ENCODE measurements at regions not wholly inside any gene's neighbourhood (a gene's known extent, or its start where the extent isn't known, plus 50 kb on each side); places are given as distances from the start of the nearest gene placed in this dataset.

- H3K27me3 Mint-ChIP-seq (ENCODE audit: insufficient read depth, low read depth): peaks cover 1% of the 10 kb centered on the region
Observed at GRCh38 chr6:134609716-134610261, 291.9 kb upstream of the SGK1 start.

GRCh38 chr6:134607411-134607810, 289.5 kb upstream of the SGK1 start:
- Histone ChIP-seq H3K27ac (no peak overlapping the region), H3K36me3 (no peaks in the 10 kb centered on the region), H3F3A (ENCODE audit: low read depth) (no peaks in the 10 kb centered on the region), H3K4me3 (no peak overlapping the region), H3K4me1 (no peaks in the 10 kb centered on the region), H3K27me3 (no peaks in the 10 kb centered on the region), H3K79me2 (ENCODE audit: low read depth) (no peaks in the 10 kb centered on the region), H3K9me3 (ENCODE audit: low read depth) (no peaks in the 10 kb centered on the region), H4K20me1 (ENCODE audit: low read depth) (no peaks in the 10 kb centered on the region), H2AFZ (replicated peaks) (no peak overlapping the region), H3K9ac (no peak overlapping the region), H3K4me2 (no peak overlapping the region)
- Mint-ChIP-seq H3K36me3 (no peaks in the 10 kb centered on the region), H3K27ac (no peak overlapping the region), H3K4me1 (no peaks in the 10 kb centered on the region), H3K27me3 (ENCODE audit: insufficient read depth, low read depth) (peaks cover 3% of the 10 kb centered on the region), H3K4me3 (no peak overlapping the region), H3K9me3 (peaks cover 7% of the 10 kb centered on the region)
- TF ChIP-seq EZH2 (IDR thresholded peaks at IDR 0.05) (no peak), EZH2phosphoT487 (IDR thresholded peaks at IDR 0.05) (no peak)
- no peak for DNase-seq (ENCODE audit: low spot score)

More at GRCh38 chr6:134609716-134610261, 291.9 kb upstream of the SGK1 start:
- Mint-ChIP-seq H3K27ac (no peak overlapping the region), H3K4me1 (no peaks in the 10 kb centered on the region), H3K9me3 (peaks cover 4% of the 10 kb centered on the region), H3K4me3 (no peak overlapping the region), H3K36me3 (no peaks in the 10 kb centered on the region)
- Histone ChIP-seq H2AFZ (replicated peaks) (no peak overlapping the region), H3K4me2 (no peak overlapping the region), H3K4me3 (no peak overlapping the region), H3K9me3 (ENCODE audit: low read depth) (no peaks in the 10 kb centered on the region), H3K27ac (no peak overlapping the region), H4K20me1 (ENCODE audit: low read depth) (no peaks in the 10 kb centered on the region), H3K9ac (no peak overlapping the region), H3K79me2 (ENCODE audit: low read depth) (no peaks in the 10 kb centered on the region), H3K4me1 (no peaks in the 10 kb centered on the region), H3K27me3 (no peaks in the 10 kb centered on the region), H3F3A (ENCODE audit: low read depth) (no peaks in the 10 kb centered on the region), H3K36me3 (no peaks in the 10 kb centered on the region)
- TF ChIP-seq EZH2phosphoT487 (IDR thresholded peaks at IDR 0.05) (no peak), CTCF (IDR thresholded peaks at IDR 0.05) (no peak), EZH2 (IDR thresholded peaks at IDR 0.05) (no peak)
- no peak for DNase-seq (ENCODE audit: low spot score)

GRCh38 chr6:134605034-134605433, 287.1 kb upstream of the SGK1 start:
- H2AFZ ChIP-seq (replicated peaks): no peak overlapping the region
- no peak overlapping the region for H3K4me2 ChIP-seq
- H3K9me3 ChIP-seq (ENCODE audit: low read depth): no peaks in the 10 kb centered on the region
- DNase-seq (ENCODE audit: low spot score): no peak
- H3K27me3 Mint-ChIP-seq (ENCODE audit: insufficient read depth, low read depth): peaks cover 5% of the 10 kb centered on the region
- no peaks in the 10 kb centered on the region for H3K4me1 ChIP-seq
- TF ChIP-seq CTCF (IDR thresholded peaks at IDR 0.05) (no peak), EZH2 (IDR thresholded peaks at IDR 0.05) (no peak), EZH2phosphoT487 (IDR thresholded peaks at IDR 0.05) (no peak)
- H3K9ac ChIP-seq: no peak overlapping the region
- no peak overlapping the region for H3K4me3 ChIP-seq
- no peak overlapping the region for H3K27ac ChIP-seq
- no peaks in the 10 kb centered on the region for H3K36me3 Mint-ChIP-seq
- peaks cover 20% of the 10 kb centered on the region for H3K9me3 Mint-ChIP-seq
- H3K27me3 ChIP-seq: no peaks in the 10 kb centered on the region
- H3K4me3 Mint-ChIP-seq: no peak overlapping the region
- H4K20me1 ChIP-seq (ENCODE audit: low read depth): no peaks in the 10 kb centered on the region
- H3K36me3 ChIP-seq: peaks cover 3% of the 10 kb centered on the region
- H3F3A ChIP-seq (ENCODE audit: low read depth): no peaks in the 10 kb centered on the region
- no peaks in the 10 kb centered on the region for H3K4me1 Mint-ChIP-seq
- H3K79me2 ChIP-seq (ENCODE audit: low read depth): no peaks in the 10 kb centered on the region
- H3K27ac Mint-ChIP-seq: no peak overlapping the region

GRCh38 chr6:134604014-134604676, 286.2 kb upstream of the SGK1 start:
- Histone ChIP-seq H3K9ac (no peak overlapping the region), H3K4me2 (no peak overlapping the region), H4K20me1 (ENCODE audit: low read depth) (no peaks in the 10 kb centered on the region), H2AFZ (replicated peaks) (no peak overlapping the region), H3K36me3 (peaks cover 3% of the 10 kb centered on the region), H3K27me3 (no peaks in the 10 kb centered on the region), H3K4me1 (no peaks in the 10 kb centered on the region), H3K9me3 (ENCODE audit: low read depth) (no peaks in the 10 kb centered on the region), H3K27ac (no peak overlapping the region), H3F3A (ENCODE audit: low read depth) (no peaks in the 10 kb centered on the region), H3K4me3 (no peak overlapping the region), H3K79me2 (ENCODE audit: low read depth) (no peaks in the 10 kb centered on the region)
- H3K27me3 Mint-ChIP-seq (ENCODE audit: insufficient read depth, low read depth): peaks cover 5% of the 10 kb centered on the region
- H3K4me1 Mint-ChIP-seq: no peaks in the 10 kb centered on the region
- H3K4me3 Mint-ChIP-seq: no peak overlapping the region
- H3K36me3 Mint-ChIP-seq: no peaks in the 10 kb centered on the region
- H3K9me3 Mint-ChIP-seq: peaks cover 20% of the 10 kb centered on the region
- TF ChIP-seq CTCF (IDR thresholded peaks at IDR 0.05): no peak
- no peak for TF ChIP-seq EZH2 (IDR thresholded peaks at IDR 0.05)
- no peak for TF ChIP-seq EZH2phosphoT487 (IDR thresholded peaks at IDR 0.05)
- H3K27ac Mint-ChIP-seq: no peak overlapping the region
- no peak for DNase-seq (ENCODE audit: low spot score)

Measured in neural progenitor cell (in vitro differentiated cells).